Muscle of back (tissue), 3 donors: ENCODE measurements at regions not wholly inside any gene's neighbourhood (a gene's known extent, or its start where the extent isn't known, plus 50 kb on each side); places are given as distances from the start of the nearest gene placed in this dataset.

ENCODE experiments used
- DNase-seq, 3 donors: peaks; one replicate each; pipeline versions ENCODE4 v3.0.0 to v3.0.0-alpha.2; 2013

GRCh38 chr1:5501206-5501930 lies 490.9 kb downstream of the NPHP4 start:
- DNase-seq = no peak

- DNase-seq = no peak
Observed at GRCh38 chr1:5500541-5500940, 491.7 kb downstream of the NPHP4 start.

- no peak for DNase-seq
Observed at GRCh38 chr1:5497503-5497902, 494.7 kb downstream of the NPHP4 start.

GRCh38 chr1:5495596-5496410 lies 496.4 kb downstream of the NPHP4 start:
- DNase-seq = no peak

- no peak for DNase-seq
Observed at GRCh38 chr1:5494518-5494917, 497.7 kb downstream of the NPHP4 start.

GRCh38 chr1:5493851-5494311 lies 498.3 kb downstream of the NPHP4 start:
- no peak for DNase-seq

- DNase-seq = no peak
Observed at GRCh38 chr1:5493275-5493674, 498.9 kb downstream of the NPHP4 start.

- DNase-seq = no peak
Observed at GRCh38 chr1:5492846-5493245, 499.4 kb downstream of the NPHP4 start.

GRCh38 chr1:5491207-5491904 lies 500.9 kb downstream of the NPHP4 start:
- DNase-seq = no peak

- DNase-seq = no peak
Observed at GRCh38 chr1:5490635-5491034, 501.6 kb downstream of the NPHP4 start.

GRCh38 chr1:5488448-5488847 lies 503.8 kb downstream of the NPHP4 start:
- DNase-seq = no peak

GRCh38 chr1:5485968-5486696 lies 506.1 kb downstream of the NPHP4 start:
- DNase-seq = no peak

- no peak for DNase-seq
Observed at GRCh38 chr1:5485436-5485835, 506.8 kb downstream of the NPHP4 start.

- DNase-seq = no peak
Observed at GRCh38 chr1:5484451-5485165, 507.6 kb downstream of the NPHP4 start.

- no peak for DNase-seq
Observed at GRCh38 chr1:5481889-5482288, 510.3 kb downstream of the NPHP4 start.

GRCh38 chr1:5480906-5481305 lies 511.3 kb downstream of the NPHP4 start:
- no peak for DNase-seq

- no peak for DNase-seq
Observed at GRCh38 chr1:5479876-5480646, 512.2 kb downstream of the NPHP4 start.

- no peak for DNase-seq
Observed at GRCh38 chr1:5478961-5479360, 513.3 kb downstream of the NPHP4 start.

- DNase-seq = no peak
Observed at GRCh38 chr1:5478156-5478695, 514.0 kb downstream of the NPHP4 start.

GRCh38 chr1:5477716-5478115 lies 514.5 kb downstream of the NPHP4 start:
- DNase-seq = no peak
